GM10248 (cell line): ENCODE measurements at regions not wholly inside any gene's neighbourhood (a gene's known extent, or its start where the extent isn't known, plus 50 kb on each side); places are given as distances from the start of the nearest gene placed in this dataset.
"Not testable (repeated sequence)": the region's sequence is repeated elsewhere in the genome, so short reads cannot be mapped to it uniquely, and the experiment has no call there.

Experiments
- CTCF ChIA-PET: fragments of 300-600 bp; sonication (Branson Sonifier 250); formaldehyde crosslinking; extraction: SDS; loops from one replicate; lab custom pipeline; 2021; ENCODE audit warnings: antibody characterized with exemption; lab: Yijun Ruan, JAX
- POLR2A ChIA-PET: fragments of 350-650 bp; sonication (Branson Sonifier 250); formaldehyde crosslinking; extraction: SDS; loops from one replicate; lab custom pipeline; 2020; ENCODE audit warnings: antibody characterized with exemption; lab: Yijun Ruan, JAX
- DNase-seq: peaks from one replicate; pipeline ENCODE4 v3.0.0; 2012; ENCODE audit errors: extremely low spot score
- CTCF ChIP-seq: IDR thresholded peaks from 2 replicates; pipeline ENCODE4 v1.5.1; 2012; ENCODE audit warnings: mild to moderate bottlenecking, low read depth; ENCODE audit errors: extremely low read depth, missing control alignments, control extremely low read depth

GRCh38 chr2:236464140-236464539 is 105.5 kb upstream of the ACKR3 start:
- ChIA-PET POLR2A (no interaction called here), CTCF (no interaction called here)
- no peak for TF ChIP-seq CTCF
- no peak for DNase-seq

GRCh38 chr2:236472720-236473495 is 96.7 kb upstream of the ACKR3 start:
- POLR2A ChIA-PET: no interaction called here
- DNase-seq: no peak
- no peak for TF ChIP-seq CTCF
- CTCF ChIA-PET: interaction anchor here (0.7 kb wide), 1 partner anchor 40 kb away, joined by 3 read pairs; no protein-coding TSS in a partner anchor

GRCh38 chr2:236473691-236474090 is 95.9 kb upstream of the ACKR3 start:
- no peak for DNase-seq
- CTCF ChIA-PET: no interaction called here
- no peak for TF ChIP-seq CTCF
- POLR2A ChIA-PET: no interaction called here

- ChIA-PET CTCF (no interaction called here), POLR2A (no interaction called here)
Measured at GRCh38 chr2:236479814-236480213, 89.8 kb upstream of the ACKR3 start.

GRCh38 chr2:236483102-236483501 is 86.5 kb upstream of the ACKR3 start:
- POLR2A ChIA-PET: no interaction called here
- TF ChIP-seq CTCF: no peak
- DNase-seq: no peak
- CTCF ChIA-PET: no interaction called here

More at GRCh38 chr2:236479814-236480213, 89.8 kb upstream of the ACKR3 start:
- no peak for DNase-seq
- TF ChIP-seq CTCF: no peak

- POLR2A ChIA-PET: no interaction called here
- DNase-seq: no peak
- CTCF ChIA-PET: no interaction called here
- no peak for TF ChIP-seq CTCF
Measured at GRCh38 chr2:236485519-236485918, 84.1 kb upstream of the ACKR3 start.

GRCh38 chr2:236489083-236489482 is 80.5 kb upstream of the ACKR3 start:
- POLR2A ChIA-PET, DNase-seq, CTCF ChIA-PET: not testable (repeated sequence)
